Small intestine (tissue), 7 donors: ENCODE measurements at regions not wholly inside any gene's neighbourhood (a gene's known extent, or its start where the extent isn't known, plus 50 kb on each side); places are given as distances from the start of the nearest gene placed in this dataset.

ENCODE experiments used
- DNase-seq, 2 donors: peaks; one replicate each; pipeline versions ENCODE4 v3.0.0 to v3.0.0-alpha.2; 2013
- FAIRE-seq: peaks from 2 replicates; lab custom pipeline; 2012; peaks lifted over from hg19 to GRCh38; lab: Jason Lieb, UNC
- H3K27ac ChIP-seq, 3 donors: one replicate each; pipeline ENCODE4 v1.5.1; 2013; ENCODE audit warnings: low read length in 2 of 3, mild to moderate bottlenecking in 2 of 3, control low read depth in 1 of 3, inconsistent platforms in 1 of 3, low read depth in 1 of 3, moderate library complexity in 1 of 3
- H3K27me3 ChIP-seq, 3 donors: one replicate each; pipeline ENCODE4 v1.6.1; 2013; ENCODE audit warnings: low read length in 3 of 3, inconsistent platforms in 1 of 3; ENCODE audit not compliant: control insufficient read depth in 3 of 3, insufficient read depth in 3 of 3
- H3K36me3 ChIP-seq, 3 donors: one replicate each; pipeline ENCODE4 v1.6.1; 2013; ENCODE audit warnings: low read length in 3 of 3, inconsistent platforms in 1 of 3, low read depth in 1 of 3, mild to moderate bottlenecking in 1 of 3, moderate library complexity in 1 of 3; ENCODE audit not compliant: control insufficient read depth in 3 of 3, insufficient read depth in 2 of 3
- H3K4me1 ChIP-seq, 3 donors: one replicate each; pipeline ENCODE4 v1.6.1; 2013; ENCODE audit warnings: low read length in 2 of 3, inconsistent platforms in 1 of 3, low read depth in 1 of 3, mild to moderate bottlenecking in 1 of 3, moderate library complexity in 1 of 3; ENCODE audit not compliant: control insufficient read depth in 3 of 3, insufficient read depth in 2 of 3
- H3K4me3 ChIP-seq, 3 donors: one replicate each; pipeline ENCODE4 v1.5.1; 2013; ENCODE audit warnings: low read length in 3 of 3, control low read depth in 1 of 3, inconsistent platforms in 1 of 3, low read depth in 1 of 3, mild to moderate bottlenecking in 1 of 3, moderate library complexity in 1 of 3
- H3K9me3 ChIP-seq, 2 donors: one replicate each; pipeline ENCODE4 v1.6.1; 2013; ENCODE audit warnings: low read depth in 1 of 2, low read length in 1 of 2; ENCODE audit not compliant: control insufficient read depth in 2 of 2, insufficient read depth in 1 of 2
- WGBS, 3 donors: extraction: QIAGEN DNeasy Blood & Tissue Kit; methylation state at CpG; one replicate each; pipeline ENCODE4 v1.1.7; 2013; 5-methylcytosine and 5-hydroxymethylcytosine counted together
- donor health status: healthy with polysubstance abuse.
- donor health status: control.
- donor health status: control.
- donor health status: Bipolar disorder and iron deficiency.
- donor health status: healthy.

- no peak overlapping the region for H3K27ac ChIP-seq
- H3K27me3 ChIP-seq, result no peaks in the 10 kb centered on the region
- H3K4me3 ChIP-seq, result no peak overlapping the region
- H3K9me3 ChIP-seq, result peaks cover 0 to 12% of the 10 kb centered on the region in 2 donors
- FAIRE-seq, result no peak
- H3K36me3 ChIP-seq, result no peaks in the 10 kb centered on the region
- no peaks in the 10 kb centered on the region for H3K4me1 ChIP-seq
- 87% methylated on average over 13 to 18 of the region's 18 CpGs for WGBS, 3 donors
- DNase-seq, result no peak
These were observed 1501.8 kb downstream of the AACS start for GRCh38 chr12:126567016-126567415.

- Histone ChIP-seq H3K9me3 (peaks cover 0 to 12% of the 10 kb centered on the region in 2 donors), H3K4me1 (no peaks in the 10 kb centered on the region), H3K27me3 (no peaks in the 10 kb centered on the region), H3K36me3 (no peaks in the 10 kb centered on the region), H3K4me3 (no peak overlapping the region), H3K27ac (no peak overlapping the region)
- 66 to 72% (median 72%) methylated on average over 5 of the region's 5 CpGs for WGBS, 3 donors
- FAIRE-seq (no peak), DNase-seq (no peak)
These were observed 1504.5 kb downstream of the AACS start for GRCh38 chr12:126569706-126570105.

- Histone ChIP-seq H3K9me3 (peaks cover 0 to 12% of the 10 kb centered on the region in 2 donors), H3K36me3 (no peaks in the 10 kb centered on the region), H3K27ac (no peak overlapping the region), H3K4me3 (no peak overlapping the region), H3K4me1 (no peaks in the 10 kb centered on the region), H3K27me3 (no peaks in the 10 kb centered on the region)
- DNase-seq (no peak), FAIRE-seq (no peak)
- 47 to 51% (median 50%) methylated on average over 3 of the region's 3 CpGs for WGBS, 3 donors
These were observed 1505.3 kb downstream of the AACS start for GRCh38 chr12:126570566-126570965.

GRCh38 chr12:126572170-126572569 is 1506.9 kb downstream of the AACS start:
- Histone ChIP-seq H3K4me3 (no peak overlapping the region), H3K27ac (no peak overlapping the region), H3K27me3 (no peaks in the 10 kb centered on the region), H3K4me1 (no peaks in the 10 kb centered on the region), H3K9me3 (peaks cover 0 to 14% of the 10 kb centered on the region in 2 donors), H3K36me3 (no peaks in the 10 kb centered on the region)
- DNase-seq (no peak), FAIRE-seq (no peak)

- Histone ChIP-seq H3K4me3 (no peak overlapping the region), H3K4me1 (no peaks in the 10 kb centered on the region), H3K9me3 (peaks cover 0 to 9% of the 10 kb centered on the region in 2 donors), H3K36me3 (no peaks in the 10 kb centered on the region), H3K27me3 (no peaks in the 10 kb centered on the region), H3K27ac (no peak overlapping the region)
- FAIRE-seq, result no peak
- DNase-seq, result no peak
These were observed 1516.4 kb downstream of the AACS start for GRCh38 chr12:126581655-126582054.

GRCh38 chr12:126582231-126582630 is 1517.0 kb downstream of the AACS start:
- Histone ChIP-seq H3K4me3 (no peak overlapping the region), H3K27ac (no peak overlapping the region), H3K36me3 (no peaks in the 10 kb centered on the region), H3K4me1 (no peaks in the 10 kb centered on the region), H3K27me3 (no peaks in the 10 kb centered on the region), H3K9me3 (peaks cover 0 to 5% of the 10 kb centered on the region in 2 donors)
- FAIRE-seq (no peak), DNase-seq (no peak)
- WGBS, 3 donors, result 30 to 51% (median 50%) methylated on average over 3 of the region's 3 CpGs

GRCh38 chr12:126588586-126589249 is 1523.5 kb downstream of the AACS start:
- Histone ChIP-seq H3K27ac (no peak overlapping the region), H3K4me3 (no peak overlapping the region), H3K4me1 (no peaks in the 10 kb centered on the region), H3K36me3 (no peaks in the 10 kb centered on the region), H3K27me3 (no peaks in the 10 kb centered on the region), H3K9me3 (peaks cover 0 to 5% of the 10 kb centered on the region in 2 donors)
- WGBS, 3 donors, result 62 to 77% (median 69%) methylated on average over 8 of the region's 8 CpGs
- FAIRE-seq (no peak), DNase-seq (no peak)

- Histone ChIP-seq H3K4me3 (no peak overlapping the region), H3K27ac (no peak overlapping the region), H3K9me3 (peaks cover 0 to 1% of the 10 kb centered on the region in 2 donors), H3K27me3 (no peaks in the 10 kb centered on the region), H3K36me3 (no peaks in the 10 kb centered on the region), H3K4me1 (no peaks in the 10 kb centered on the region)
- DNase-seq (no peak), FAIRE-seq (no peak)
- 39 to 43% (median 41%) methylated on average over 2 of the region's 2 CpGs for WGBS, 3 donors
These were observed 1526.3 kb downstream of the AACS start for GRCh38 chr12:126591533-126591932.
